OCI-LY1 (cell line): ENCODE measurements at regions not wholly inside any gene's neighbourhood (a gene's known extent, or its start where the extent isn't known, plus 50 kb on each side); places are given as distances from the start of the nearest gene placed in this dataset.

Source experiments
- EZH2 ChIP-seq: fragments of 200-600 bp; sonication (generic), shearing (Covaris generic); IDR thresholded peaks from 2 replicates; pipeline ENCODE4 v1.8.0; 2017; ENCODE audit warnings: borderline replicate concordance, mixed run types, mild to moderate bottlenecking, antibody characterized with exemption, low read length, moderate library complexity, mixed read lengths
- TF ChIP-seq, protein P1 (sequence below): fragments of 200-600 bp; sonication (generic), shearing (Covaris generic); IDR thresholded peaks from 2 replicates; pipeline ENCODE4 v1.5.1; 2017; ENCODE audit warnings: mild to moderate bottlenecking, antibody characterized with exemption, low read length, moderate library complexity, mixed read lengths

- no peak for TF ChIP-seq EZH2
- TF ChIP-seq, protein P1, sequence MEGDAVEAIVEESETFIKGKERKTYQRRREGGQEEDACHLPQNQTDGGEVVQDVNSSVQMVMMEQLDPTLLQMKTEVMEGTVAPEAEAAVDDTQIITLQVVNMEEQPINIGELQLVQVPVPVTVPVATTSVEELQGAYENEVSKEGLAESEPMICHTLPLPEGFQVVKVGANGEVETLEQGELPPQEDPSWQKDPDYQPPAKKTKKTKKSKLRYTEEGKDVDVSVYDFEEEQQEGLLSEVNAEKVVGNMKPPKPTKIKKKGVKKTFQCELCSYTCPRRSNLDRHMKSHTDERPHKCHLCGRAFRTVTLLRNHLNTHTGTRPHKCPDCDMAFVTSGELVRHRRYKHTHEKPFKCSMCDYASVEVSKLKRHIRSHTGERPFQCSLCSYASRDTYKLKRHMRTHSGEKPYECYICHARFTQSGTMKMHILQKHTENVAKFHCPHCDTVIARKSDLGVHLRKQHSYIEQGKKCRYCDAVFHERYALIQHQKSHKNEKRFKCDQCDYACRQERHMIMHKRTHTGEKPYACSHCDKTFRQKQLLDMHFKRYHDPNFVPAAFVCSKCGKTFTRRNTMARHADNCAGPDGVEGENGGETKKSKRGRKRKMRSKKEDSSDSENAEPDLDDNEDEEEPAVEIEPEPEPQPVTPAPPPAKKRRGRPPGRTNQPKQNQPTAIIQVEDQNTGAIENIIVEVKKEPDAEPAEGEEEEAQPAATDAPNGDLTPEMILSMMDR = no peak
Measured at GRCh38 chr13:55652657-55653056, 1488.1 kb upstream of the PRR20A start.
